ENCODE measurements at regions not wholly inside any gene's neighbourhood (a gene's known extent, or its start where the extent isn't known, plus 50 kb on each side); places are given as distances from the start of the nearest gene placed in this dataset.

DNA sequence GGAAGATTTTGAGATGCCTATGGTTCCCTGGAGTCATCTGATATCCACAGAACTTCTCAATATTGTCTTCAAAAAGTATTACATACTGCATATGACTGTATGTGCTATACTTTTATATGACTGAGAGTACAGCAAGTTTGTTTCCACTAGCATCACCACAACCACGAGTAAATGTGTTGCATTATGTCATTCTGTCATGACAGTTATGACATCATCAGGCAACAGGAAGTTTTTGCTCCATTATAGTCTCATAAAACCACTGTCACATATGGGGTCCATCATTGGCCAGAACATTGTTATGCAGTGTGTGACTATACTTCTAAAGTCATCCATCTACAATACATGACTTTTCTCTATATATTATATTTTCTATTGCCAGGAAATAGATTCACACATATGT lies 831.7 kb downstream of the SEMA5A start:
- TF ChIP-seq, protein P1, sequence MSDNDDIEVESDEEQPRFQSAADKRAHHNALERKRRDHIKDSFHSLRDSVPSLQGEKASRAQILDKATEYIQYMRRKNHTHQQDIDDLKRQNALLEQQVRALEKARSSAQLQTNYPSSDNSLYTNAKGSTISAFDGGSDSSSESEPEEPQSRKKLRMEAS (CRISPR knock-in tag; IDR thresholded peaks at IDR 0.05) = no peak
- TF ChIP-seq, protein P2, sequence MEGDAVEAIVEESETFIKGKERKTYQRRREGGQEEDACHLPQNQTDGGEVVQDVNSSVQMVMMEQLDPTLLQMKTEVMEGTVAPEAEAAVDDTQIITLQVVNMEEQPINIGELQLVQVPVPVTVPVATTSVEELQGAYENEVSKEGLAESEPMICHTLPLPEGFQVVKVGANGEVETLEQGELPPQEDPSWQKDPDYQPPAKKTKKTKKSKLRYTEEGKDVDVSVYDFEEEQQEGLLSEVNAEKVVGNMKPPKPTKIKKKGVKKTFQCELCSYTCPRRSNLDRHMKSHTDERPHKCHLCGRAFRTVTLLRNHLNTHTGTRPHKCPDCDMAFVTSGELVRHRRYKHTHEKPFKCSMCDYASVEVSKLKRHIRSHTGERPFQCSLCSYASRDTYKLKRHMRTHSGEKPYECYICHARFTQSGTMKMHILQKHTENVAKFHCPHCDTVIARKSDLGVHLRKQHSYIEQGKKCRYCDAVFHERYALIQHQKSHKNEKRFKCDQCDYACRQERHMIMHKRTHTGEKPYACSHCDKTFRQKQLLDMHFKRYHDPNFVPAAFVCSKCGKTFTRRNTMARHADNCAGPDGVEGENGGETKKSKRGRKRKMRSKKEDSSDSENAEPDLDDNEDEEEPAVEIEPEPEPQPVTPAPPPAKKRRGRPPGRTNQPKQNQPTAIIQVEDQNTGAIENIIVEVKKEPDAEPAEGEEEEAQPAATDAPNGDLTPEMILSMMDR (IDR thresholded peaks at IDR 0.05) = no peak
- no peak for TF ChIP-seq TEAD4 (CRISPR knock-in tag; IDR thresholded peaks at IDR 0.05)
- no peak for TF ChIP-seq CBFB (CRISPR knock-in tag; IDR thresholded peaks at IDR 0.05; ENCODE audit: low read depth)
- TF ChIP-seq ZNF138 (CRISPR knock-in tag; conservative IDR thresholded peaks at IDR 0.05) = no peak
- TF ChIP-seq, protein P3, sequence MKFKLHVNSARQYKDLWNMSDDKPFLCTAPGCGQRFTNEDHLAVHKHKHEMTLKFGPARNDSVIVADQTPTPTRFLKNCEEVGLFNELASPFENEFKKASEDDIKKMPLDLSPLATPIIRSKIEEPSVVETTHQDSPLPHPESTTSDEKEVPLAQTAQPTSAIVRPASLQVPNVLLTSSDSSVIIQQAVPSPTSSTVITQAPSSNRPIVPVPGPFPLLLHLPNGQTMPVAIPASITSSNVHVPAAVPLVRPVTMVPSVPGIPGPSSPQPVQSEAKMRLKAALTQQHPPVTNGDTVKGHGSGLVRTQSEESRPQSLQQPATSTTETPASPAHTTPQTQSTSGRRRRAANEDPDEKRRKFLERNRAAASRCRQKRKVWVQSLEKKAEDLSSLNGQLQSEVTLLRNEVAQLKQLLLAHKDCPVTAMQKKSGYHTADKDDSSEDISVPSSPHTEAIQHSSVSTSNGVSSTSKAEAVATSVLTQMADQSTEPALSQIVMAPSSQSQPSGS (CRISPR knock-in tag; IDR thresholded peaks at IDR 0.05; ENCODE audit: borderline replicate concordance, low read depth) = no peak
- TF ChIP-seq ZNF423 (CRISPR knock-in tag; IDR thresholded peaks at IDR 0.05) = no peak
- TF ChIP-seq, protein P4, sequence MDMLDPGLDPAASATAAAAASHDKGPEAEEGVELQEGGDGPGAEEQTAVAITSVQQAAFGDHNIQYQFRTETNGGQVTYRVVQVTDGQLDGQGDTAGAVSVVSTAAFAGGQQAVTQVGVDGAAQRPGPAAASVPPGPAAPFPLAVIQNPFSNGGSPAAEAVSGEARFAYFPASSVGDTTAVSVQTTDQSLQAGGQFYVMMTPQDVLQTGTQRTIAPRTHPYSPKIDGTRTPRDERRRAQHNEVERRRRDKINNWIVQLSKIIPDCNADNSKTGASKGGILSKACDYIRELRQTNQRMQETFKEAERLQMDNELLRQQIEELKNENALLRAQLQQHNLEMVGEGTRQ (CRISPR knock-in tag; IDR thresholded peaks at IDR 0.05) = no peak
- no peak for TF ChIP-seq MYBL2 (CRISPR knock-in tag; IDR thresholded peaks at IDR 0.05)
- TF ChIP-seq, protein P5, sequence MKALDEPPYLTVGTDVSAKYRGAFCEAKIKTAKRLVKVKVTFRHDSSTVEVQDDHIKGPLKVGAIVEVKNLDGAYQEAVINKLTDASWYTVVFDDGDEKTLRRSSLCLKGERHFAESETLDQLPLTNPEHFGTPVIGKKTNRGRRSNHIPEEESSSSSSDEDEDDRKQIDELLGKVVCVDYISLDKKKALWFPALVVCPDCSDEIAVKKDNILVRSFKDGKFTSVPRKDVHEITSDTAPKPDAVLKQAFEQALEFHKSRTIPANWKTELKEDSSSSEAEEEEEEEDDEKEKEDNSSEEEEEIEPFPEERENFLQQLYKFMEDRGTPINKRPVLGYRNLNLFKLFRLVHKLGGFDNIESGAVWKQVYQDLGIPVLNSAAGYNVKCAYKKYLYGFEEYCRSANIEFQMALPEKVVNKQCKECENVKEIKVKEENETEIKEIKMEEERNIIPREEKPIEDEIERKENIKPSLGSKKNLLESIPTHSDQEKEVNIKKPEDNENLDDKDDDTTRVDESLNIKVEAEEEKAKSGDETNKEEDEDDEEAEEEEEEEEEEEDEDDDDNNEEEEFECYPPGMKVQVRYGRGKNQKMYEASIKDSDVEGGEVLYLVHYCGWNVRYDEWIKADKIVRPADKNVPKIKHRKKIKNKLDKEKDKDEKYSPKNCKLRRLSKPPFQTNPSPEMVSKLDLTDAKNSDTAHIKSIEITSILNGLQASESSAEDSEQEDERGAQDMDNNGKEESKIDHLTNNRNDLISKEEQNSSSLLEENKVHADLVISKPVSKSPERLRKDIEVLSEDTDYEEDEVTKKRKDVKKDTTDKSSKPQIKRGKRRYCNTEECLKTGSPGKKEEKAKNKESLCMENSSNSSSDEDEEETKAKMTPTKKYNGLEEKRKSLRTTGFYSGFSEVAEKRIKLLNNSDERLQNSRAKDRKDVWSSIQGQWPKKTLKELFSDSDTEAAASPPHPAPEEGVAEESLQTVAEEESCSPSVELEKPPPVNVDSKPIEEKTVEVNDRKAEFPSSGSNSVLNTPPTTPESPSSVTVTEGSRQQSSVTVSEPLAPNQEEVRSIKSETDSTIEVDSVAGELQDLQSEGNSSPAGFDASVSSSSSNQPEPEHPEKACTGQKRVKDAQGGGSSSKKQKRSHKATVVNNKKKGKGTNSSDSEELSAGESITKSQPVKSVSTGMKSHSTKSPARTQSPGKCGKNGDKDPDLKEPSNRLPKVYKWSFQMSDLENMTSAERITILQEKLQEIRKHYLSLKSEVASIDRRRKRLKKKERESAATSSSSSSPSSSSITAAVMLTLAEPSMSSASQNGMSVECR (CRISPR knock-in tag; IDR thresholded peaks at IDR 0.05; ENCODE audit: borderline replicate concordance) = no peak
